GM18502 (cell line): ENCODE measurements at regions not wholly inside any gene's neighbourhood (a gene's known extent, or its start where the extent isn't known, plus 50 kb on each side); places are given as distances from the start of the nearest gene placed in this dataset.
"Not testable (repeated sequence)": the region's sequence is repeated elsewhere in the genome, so short reads cannot be mapped to it uniquely, and the experiment has no call there.

Source experiments
- ATAC-seq: cut with Tn5 transposase; IDR thresholded peaks from one replicate; pipeline ENCODE4 v1.9.1; 2021; ENCODE audit warnings: mild to moderate bottlenecking; ENCODE audit not compliant: unreplicated experiment, poor library complexity

GRCh38 chr4:82200046-82200445 is 173.7 kb downstream of the HNRNPD start:
- ATAC-seq: no peak

- ATAC-seq: no peak
Measured at GRCh38 chr4:82194329-82194728, 179.5 kb downstream of the HNRNPD start.

GRCh38 chr4:82192017-82192673 is 181.6 kb downstream of the HNRNPD start:
- ATAC-seq: no peak

- no peak for ATAC-seq
Measured at GRCh38 chr4:82181789-82182188, 192.0 kb downstream of the HNRNPD start.

GRCh38 chr4:82172186-82172585 is 201.6 kb downstream of the HNRNPD start:
- no peak for ATAC-seq

GRCh38 chr4:82171531-82172155 is 202.1 kb downstream of the HNRNPD start:
- ATAC-seq: no peak

GRCh38 chr4:82149750-82150149 is 224.0 kb downstream of the HNRNPD start:
- no peak for ATAC-seq

GRCh38 chr4:82145850-82146249 is 227.9 kb downstream of the HNRNPD start:
- no peak for ATAC-seq

GRCh38 chr4:82140422-82140821 is 233.4 kb downstream of the HNRNPD start:
- ATAC-seq: no peak

- ATAC-seq: no peak
Measured at GRCh38 chr4:82139287-82139686, 234.5 kb downstream of the HNRNPD start.

- no peak for ATAC-seq
Measured at GRCh38 chr4:82138374-82138773, 235.4 kb downstream of the HNRNPD start.

GRCh38 chr4:82136161-82136801 is 237.5 kb downstream of the HNRNPD start:
- ATAC-seq: no peak

- no peak for ATAC-seq
Measured at GRCh38 chr4:82128355-82128754, 245.4 kb downstream of the HNRNPD start.

- ATAC-seq: no peak
Measured at GRCh38 chr4:82126512-82127040, 247.2 kb downstream of the HNRNPD start.

- ATAC-seq: no peak
Measured at GRCh38 chr4:82125787-82126297, 247.9 kb downstream of the HNRNPD start.

- ATAC-seq: no peak
Measured at GRCh38 chr4:82124932-82125786, 248.6 kb downstream of the HNRNPD start.

- ATAC-seq: no peak
Measured at GRCh38 chr4:82124365-82124764, 249.4 kb downstream of the HNRNPD start.

GRCh38 chr4:82123934-82124333 is 249.9 kb downstream of the HNRNPD start:
- no peak for ATAC-seq

GRCh38 chr4:82115183-82115582 is 258.6 kb downstream of the HNRNPD start:
- not testable (repeated sequence) for ATAC-seq

GRCh38 chr4:82108506-82108905 is 265.3 kb downstream of the HNRNPD start:
- ATAC-seq: no peak
